ENCODE measurements at regions not wholly inside any gene's neighbourhood (a gene's known extent, or its start where the extent isn't known, plus 50 kb on each side); places are given as distances from the start of the nearest gene placed in this dataset.
"Not testable (repeated sequence)": the region's sequence is repeated elsewhere in the genome, so short reads cannot be mapped to it uniquely, and the experiment has no call there.

DNA sequence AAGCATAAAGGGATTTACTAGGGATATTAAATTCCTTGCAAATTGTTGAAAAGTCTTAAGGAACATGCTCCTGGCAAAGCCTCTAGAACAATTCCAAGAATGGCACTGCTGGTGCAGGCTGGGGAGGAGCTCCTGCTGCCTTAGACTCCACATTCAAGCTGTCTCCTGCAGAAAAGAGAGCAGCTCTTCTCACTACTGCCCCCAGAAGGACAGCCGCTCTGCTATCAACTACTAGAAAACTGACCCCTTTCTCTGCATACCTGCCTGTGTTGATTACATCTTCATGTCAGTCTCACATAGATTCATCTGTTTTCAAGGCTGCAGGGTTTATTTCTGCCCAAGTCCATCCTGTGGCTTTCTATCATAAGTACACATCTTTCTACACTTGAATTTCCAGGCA is 312.8 kb downstream of the RPIA start:
- TF ChIP-seq, protein P1, sequence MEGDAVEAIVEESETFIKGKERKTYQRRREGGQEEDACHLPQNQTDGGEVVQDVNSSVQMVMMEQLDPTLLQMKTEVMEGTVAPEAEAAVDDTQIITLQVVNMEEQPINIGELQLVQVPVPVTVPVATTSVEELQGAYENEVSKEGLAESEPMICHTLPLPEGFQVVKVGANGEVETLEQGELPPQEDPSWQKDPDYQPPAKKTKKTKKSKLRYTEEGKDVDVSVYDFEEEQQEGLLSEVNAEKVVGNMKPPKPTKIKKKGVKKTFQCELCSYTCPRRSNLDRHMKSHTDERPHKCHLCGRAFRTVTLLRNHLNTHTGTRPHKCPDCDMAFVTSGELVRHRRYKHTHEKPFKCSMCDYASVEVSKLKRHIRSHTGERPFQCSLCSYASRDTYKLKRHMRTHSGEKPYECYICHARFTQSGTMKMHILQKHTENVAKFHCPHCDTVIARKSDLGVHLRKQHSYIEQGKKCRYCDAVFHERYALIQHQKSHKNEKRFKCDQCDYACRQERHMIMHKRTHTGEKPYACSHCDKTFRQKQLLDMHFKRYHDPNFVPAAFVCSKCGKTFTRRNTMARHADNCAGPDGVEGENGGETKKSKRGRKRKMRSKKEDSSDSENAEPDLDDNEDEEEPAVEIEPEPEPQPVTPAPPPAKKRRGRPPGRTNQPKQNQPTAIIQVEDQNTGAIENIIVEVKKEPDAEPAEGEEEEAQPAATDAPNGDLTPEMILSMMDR (IDR thresholded peaks at IDR 0.05) = not testable (repeated sequence)
- TF ChIP-seq POLR2A (IDR thresholded peaks at IDR 0.05) = not testable (repeated sequence)
